ENCODE measurements at regions not wholly inside any gene's neighbourhood (a gene's known extent, or its start where the extent isn't known, plus 50 kb on each side); places are given as distances from the start of the nearest gene placed in this dataset.

DNA sequence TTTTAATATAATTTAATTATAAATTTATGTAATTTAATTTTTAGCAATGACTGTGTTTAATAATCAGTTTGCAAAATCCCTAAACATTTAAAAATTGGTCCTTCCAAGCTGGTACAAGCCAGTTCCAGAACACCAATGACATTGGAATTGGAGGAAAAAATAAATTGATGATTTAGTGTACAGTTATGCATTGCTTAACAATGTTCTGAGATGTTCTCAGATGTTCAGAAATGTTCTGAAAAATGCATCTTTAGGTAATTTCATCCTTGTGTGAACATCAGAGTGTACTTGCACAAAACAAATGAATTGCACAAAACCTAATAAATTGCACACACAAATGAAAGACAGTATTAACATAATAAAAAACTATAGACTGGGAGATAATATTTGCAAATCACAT lies 95.2 kb downstream of the TRIB2 start:
- H3K27ac ChIP-seq, result no peak overlapping the region
- no peak overlapping the region for H2AFZ ChIP-seq
- TF ChIP-seq, protein P1, sequence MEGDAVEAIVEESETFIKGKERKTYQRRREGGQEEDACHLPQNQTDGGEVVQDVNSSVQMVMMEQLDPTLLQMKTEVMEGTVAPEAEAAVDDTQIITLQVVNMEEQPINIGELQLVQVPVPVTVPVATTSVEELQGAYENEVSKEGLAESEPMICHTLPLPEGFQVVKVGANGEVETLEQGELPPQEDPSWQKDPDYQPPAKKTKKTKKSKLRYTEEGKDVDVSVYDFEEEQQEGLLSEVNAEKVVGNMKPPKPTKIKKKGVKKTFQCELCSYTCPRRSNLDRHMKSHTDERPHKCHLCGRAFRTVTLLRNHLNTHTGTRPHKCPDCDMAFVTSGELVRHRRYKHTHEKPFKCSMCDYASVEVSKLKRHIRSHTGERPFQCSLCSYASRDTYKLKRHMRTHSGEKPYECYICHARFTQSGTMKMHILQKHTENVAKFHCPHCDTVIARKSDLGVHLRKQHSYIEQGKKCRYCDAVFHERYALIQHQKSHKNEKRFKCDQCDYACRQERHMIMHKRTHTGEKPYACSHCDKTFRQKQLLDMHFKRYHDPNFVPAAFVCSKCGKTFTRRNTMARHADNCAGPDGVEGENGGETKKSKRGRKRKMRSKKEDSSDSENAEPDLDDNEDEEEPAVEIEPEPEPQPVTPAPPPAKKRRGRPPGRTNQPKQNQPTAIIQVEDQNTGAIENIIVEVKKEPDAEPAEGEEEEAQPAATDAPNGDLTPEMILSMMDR (IDR thresholded peaks at IDR 0.05), result no peak
- H3K4me2 ChIP-seq (ENCODE audit: low read length), result no peak overlapping the region
- H3K9me3 ChIP-seq (ENCODE audit: control insufficient read depth, low read length), result no peaks in the 10 kb centered on the region
- H3K36me3 ChIP-seq (ENCODE audit: control insufficient read depth, insufficient read depth, low read length), result no peaks in the 10 kb centered on the region
- no peaks in the 10 kb centered on the region for H3K27me3 ChIP-seq (ENCODE audit: control insufficient read depth, insufficient read depth, low read length)
- H3K4me1 ChIP-seq, result no peaks in the 10 kb centered on the region
- no peaks in the 10 kb centered on the region for H3K79me2 ChIP-seq
- H3K9ac ChIP-seq, result no peak overlapping the region
- H3K4me3 ChIP-seq (ENCODE audit: low read depth, low read length), result no peak overlapping the region

DNA sequence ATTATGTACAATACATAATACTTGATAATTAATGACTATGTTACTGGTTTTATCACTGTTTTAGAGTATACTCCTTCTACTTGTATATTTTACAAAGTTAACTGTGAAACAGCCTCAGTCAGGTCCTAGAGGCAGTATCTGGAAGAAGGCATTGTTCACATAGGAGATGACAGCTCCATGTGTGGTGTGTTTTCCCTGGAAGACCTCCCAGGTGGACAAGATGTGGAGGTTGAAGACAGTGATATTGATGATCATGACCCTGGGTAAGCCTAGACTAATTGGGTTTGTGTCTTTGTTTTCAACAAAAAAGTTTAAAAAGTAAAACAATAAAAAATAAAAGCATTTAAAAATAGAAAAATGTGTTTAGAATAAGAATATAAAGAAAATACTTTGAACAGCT lies 96.4 kb downstream of the TRIB2 start:
- H3K27ac ChIP-seq, result no peak overlapping the region
- H3K4me1 ChIP-seq, result no peaks in the 10 kb centered on the region
- H3K27me3 ChIP-seq (ENCODE audit: control insufficient read depth, insufficient read depth, low read length), result no peaks in the 10 kb centered on the region

DNA sequence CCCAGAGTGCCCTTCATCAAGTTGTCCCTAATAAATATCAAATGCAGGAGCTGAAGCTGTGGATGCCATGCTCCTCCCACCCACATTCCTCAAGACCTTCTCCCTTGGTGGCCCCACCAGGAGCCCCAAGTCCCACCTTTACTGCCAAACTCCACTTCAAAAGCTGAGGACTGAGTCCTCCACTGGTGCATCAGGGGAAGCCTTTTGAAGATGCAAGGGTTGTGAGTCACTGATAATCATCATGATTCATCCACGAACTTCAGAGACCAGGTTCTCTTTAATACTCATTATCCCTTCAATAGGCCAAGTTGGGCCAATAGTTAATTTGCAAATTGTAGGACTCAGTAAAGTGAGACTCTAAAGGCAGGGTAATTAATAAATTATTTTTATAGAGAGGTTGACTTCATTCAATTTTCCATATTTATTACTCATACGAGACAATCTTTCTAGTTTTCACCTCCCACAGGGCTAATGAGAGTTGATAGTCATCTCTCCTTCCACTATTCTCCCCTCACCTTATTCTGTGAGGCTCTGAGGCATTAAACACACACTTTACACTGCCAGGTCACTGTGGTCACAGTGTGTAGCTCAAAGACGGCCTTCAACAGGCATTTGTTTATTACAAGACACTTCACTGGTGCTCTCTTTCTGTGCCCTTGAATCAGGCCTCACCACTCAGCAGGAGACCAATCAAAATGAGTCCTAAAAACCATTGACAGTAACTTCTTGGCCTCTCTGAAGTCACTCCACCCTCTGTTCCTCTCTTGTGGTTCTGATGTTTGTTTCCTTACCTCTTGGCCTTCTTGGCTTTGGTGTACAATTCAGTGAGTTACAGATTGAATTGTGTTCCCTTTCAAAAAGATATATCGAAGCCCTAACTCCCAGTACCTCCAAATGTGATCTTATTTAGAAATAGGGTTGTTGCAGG lies 99.9 kb downstream of the TRIB2 start:
- Histone ChIP-seq H3K4me1 (no peaks in the 10 kb centered on the region), H3K36me3 (ENCODE audit: control insufficient read depth, insufficient read depth, low read length) (no peaks in the 10 kb centered on the region)
- TF ChIP-seq, protein P1 (IDR thresholded peaks at IDR 0.05), result no peak

More for the DNA sequence above, 96.4 kb downstream of the TRIB2 start:
- H2AFZ ChIP-seq, result no peak overlapping the region
- no peak overlapping the region for H3K4me2 ChIP-seq (ENCODE audit: low read length)
- no peaks in the 10 kb centered on the region for H3K79me2 ChIP-seq
- no peak overlapping the region for H3K4me3 ChIP-seq (ENCODE audit: low read depth, low read length)
- no peak overlapping the region for H3K9ac ChIP-seq
- H3K36me3 ChIP-seq (ENCODE audit: control insufficient read depth, insufficient read depth, low read length), result no peaks in the 10 kb centered on the region
- TF ChIP-seq, protein P1 (IDR thresholded peaks at IDR 0.05), result no peak
- no peaks in the 10 kb centered on the region for H3K9me3 ChIP-seq (ENCODE audit: control insufficient read depth, low read length)

DNA sequence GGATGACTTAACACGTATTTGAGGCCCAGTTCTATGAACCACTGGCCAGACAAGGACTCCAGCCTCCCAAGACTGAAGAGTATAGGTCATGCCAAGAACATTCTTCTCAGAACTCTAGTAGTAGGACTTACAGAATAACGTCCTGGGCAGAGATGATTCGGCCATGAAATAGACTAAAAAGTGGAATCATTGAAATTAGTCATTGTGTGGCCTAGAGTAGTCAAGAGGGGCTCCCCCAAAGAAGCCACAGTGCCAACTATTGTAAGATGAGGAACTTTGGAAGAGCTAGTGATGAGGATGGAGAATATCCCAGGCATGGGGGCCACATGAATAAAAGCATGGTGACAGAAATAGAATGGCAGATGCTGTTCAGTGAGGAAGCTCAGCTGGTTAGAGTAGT lies 101.1 kb downstream of the TRIB2 start:
- H3K9ac ChIP-seq, result no peak overlapping the region
- no peak overlapping the region for H2AFZ ChIP-seq
- H3K9me3 ChIP-seq (ENCODE audit: control insufficient read depth, low read length), result no peaks in the 10 kb centered on the region
- no peaks in the 10 kb centered on the region for H3K36me3 ChIP-seq (ENCODE audit: control insufficient read depth, insufficient read depth, low read length)
- H3K27ac ChIP-seq, result no peak overlapping the region
- H3K4me1 ChIP-seq, result no peaks in the 10 kb centered on the region
- no peak overlapping the region for H3K4me2 ChIP-seq (ENCODE audit: low read length)
- TF ChIP-seq, protein P1 (IDR thresholded peaks at IDR 0.05), result no peak
- H3K79me2 ChIP-seq, result no peaks in the 10 kb centered on the region
- no peak overlapping the region for H3K4me3 ChIP-seq (ENCODE audit: low read depth, low read length)
- no peaks in the 10 kb centered on the region for H3K27me3 ChIP-seq (ENCODE audit: control insufficient read depth, insufficient read depth, low read length)

More for the DNA sequence above, 99.9 kb downstream of the TRIB2 start:
- no peaks in the 10 kb centered on the region for H3K27me3 ChIP-seq (ENCODE audit: control insufficient read depth, insufficient read depth, low read length)
- H3K4me3 ChIP-seq (ENCODE audit: low read depth, low read length), result no peak overlapping the region
- H3K4me2 ChIP-seq (ENCODE audit: low read length), result no peak overlapping the region
- H3K79me2 ChIP-seq, result no peaks in the 10 kb centered on the region
- H3K9me3 ChIP-seq (ENCODE audit: control insufficient read depth, low read length), result no peaks in the 10 kb centered on the region
- no peak overlapping the region for H3K27ac ChIP-seq
- no peak overlapping the region for H3K9ac ChIP-seq
- no peak overlapping the region for H2AFZ ChIP-seq

Data from parathyroid adenoma (tissue), 2 donors.